Small intestine (tissue), 7 donors: ENCODE measurements at regions not wholly inside any gene's neighbourhood (a gene's known extent, or its start where the extent isn't known, plus 50 kb on each side); places are given as distances from the start of the nearest gene placed in this dataset.

ENCODE experiments used
- DNase-seq, 2 donors: peaks; one replicate each; pipeline versions ENCODE4 v3.0.0 to v3.0.0-alpha.2; 2013
- FAIRE-seq: peaks from 2 replicates; lab custom pipeline; 2012; peaks lifted over from hg19 to GRCh38; lab: Jason Lieb, UNC
- H3K27ac ChIP-seq, 3 donors: one replicate each; pipeline ENCODE4 v1.5.1; 2013; ENCODE audit warnings: low read length in 2 of 3, mild to moderate bottlenecking in 2 of 3, control low read depth in 1 of 3, inconsistent platforms in 1 of 3, low read depth in 1 of 3, moderate library complexity in 1 of 3
- H3K27me3 ChIP-seq, 3 donors: one replicate each; pipeline ENCODE4 v1.6.1; 2013; ENCODE audit warnings: low read length in 3 of 3, inconsistent platforms in 1 of 3; ENCODE audit not compliant: control insufficient read depth in 3 of 3, insufficient read depth in 3 of 3
- H3K36me3 ChIP-seq, 3 donors: one replicate each; pipeline ENCODE4 v1.6.1; 2013; ENCODE audit warnings: low read length in 3 of 3, inconsistent platforms in 1 of 3, low read depth in 1 of 3, mild to moderate bottlenecking in 1 of 3, moderate library complexity in 1 of 3; ENCODE audit not compliant: control insufficient read depth in 3 of 3, insufficient read depth in 2 of 3
- H3K4me1 ChIP-seq, 3 donors: one replicate each; pipeline ENCODE4 v1.6.1; 2013; ENCODE audit warnings: low read length in 2 of 3, inconsistent platforms in 1 of 3, low read depth in 1 of 3, mild to moderate bottlenecking in 1 of 3, moderate library complexity in 1 of 3; ENCODE audit not compliant: control insufficient read depth in 3 of 3, insufficient read depth in 2 of 3
- H3K4me3 ChIP-seq, 3 donors: one replicate each; pipeline ENCODE4 v1.5.1; 2013; ENCODE audit warnings: low read length in 3 of 3, control low read depth in 1 of 3, inconsistent platforms in 1 of 3, low read depth in 1 of 3, mild to moderate bottlenecking in 1 of 3, moderate library complexity in 1 of 3
- H3K9me3 ChIP-seq, 2 donors: one replicate each; pipeline ENCODE4 v1.6.1; 2013; ENCODE audit warnings: low read depth in 1 of 2, low read length in 1 of 2; ENCODE audit not compliant: control insufficient read depth in 2 of 2, insufficient read depth in 1 of 2
- WGBS, 3 donors: extraction: QIAGEN DNeasy Blood & Tissue Kit; methylation state at CpG; one replicate each; pipeline ENCODE4 v1.1.7; 2013; 5-methylcytosine and 5-hydroxymethylcytosine counted together
- donor health status: healthy with polysubstance abuse.
- donor health status: control.
- donor health status: control.
- donor health status: Bipolar disorder and iron deficiency.
- donor health status: healthy.

DNA sequence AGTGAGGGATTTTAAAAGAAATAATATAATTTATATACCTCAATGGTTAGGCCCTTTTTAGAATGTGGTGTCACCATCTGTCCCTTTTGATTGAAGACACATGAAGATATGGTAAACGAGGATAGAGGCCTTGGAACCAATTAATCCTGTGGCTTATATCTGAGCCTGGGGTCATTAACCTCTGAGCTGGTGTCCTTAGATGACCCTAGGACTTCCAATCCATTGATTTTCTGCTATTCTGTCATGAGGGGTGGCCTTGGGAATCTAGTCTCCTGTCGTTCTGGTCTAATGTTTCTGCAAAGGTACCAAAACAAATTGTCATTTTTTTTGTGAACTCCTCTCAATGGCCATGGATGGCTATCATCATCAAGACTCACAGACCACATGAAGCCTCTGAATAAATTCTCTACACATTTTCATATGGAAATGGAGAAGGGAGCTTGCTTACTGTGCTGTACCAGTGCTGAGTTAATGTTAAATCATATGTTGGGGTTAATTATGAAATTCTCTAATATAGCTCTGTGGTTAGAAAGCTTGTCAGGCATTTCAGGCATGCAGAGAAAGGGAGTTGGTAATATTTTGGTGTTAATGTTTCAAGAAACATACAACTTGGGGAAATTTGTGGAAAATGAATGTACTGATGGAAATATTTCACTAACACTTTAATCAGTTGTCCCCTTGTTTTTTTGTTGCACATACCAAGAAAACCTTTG, 204.2 kb upstream of the IL15 start:
- DNase-seq (no peak), FAIRE-seq (no peak)
- WGBS, 3 donors, result 14 to 37% (median 15%) methylated on average over 2 of the region's 2 CpGs
- Histone ChIP-seq H3K27ac (no peak overlapping the region), H3K27me3 (no peaks in the 10 kb centered on the region), H3K4me3 (no peak overlapping the region), H3K4me1 (no peaks in the 10 kb centered on the region), H3K9me3 (no peaks in the 10 kb centered on the region), H3K36me3 (no peaks in the 10 kb centered on the region)

DNA sequence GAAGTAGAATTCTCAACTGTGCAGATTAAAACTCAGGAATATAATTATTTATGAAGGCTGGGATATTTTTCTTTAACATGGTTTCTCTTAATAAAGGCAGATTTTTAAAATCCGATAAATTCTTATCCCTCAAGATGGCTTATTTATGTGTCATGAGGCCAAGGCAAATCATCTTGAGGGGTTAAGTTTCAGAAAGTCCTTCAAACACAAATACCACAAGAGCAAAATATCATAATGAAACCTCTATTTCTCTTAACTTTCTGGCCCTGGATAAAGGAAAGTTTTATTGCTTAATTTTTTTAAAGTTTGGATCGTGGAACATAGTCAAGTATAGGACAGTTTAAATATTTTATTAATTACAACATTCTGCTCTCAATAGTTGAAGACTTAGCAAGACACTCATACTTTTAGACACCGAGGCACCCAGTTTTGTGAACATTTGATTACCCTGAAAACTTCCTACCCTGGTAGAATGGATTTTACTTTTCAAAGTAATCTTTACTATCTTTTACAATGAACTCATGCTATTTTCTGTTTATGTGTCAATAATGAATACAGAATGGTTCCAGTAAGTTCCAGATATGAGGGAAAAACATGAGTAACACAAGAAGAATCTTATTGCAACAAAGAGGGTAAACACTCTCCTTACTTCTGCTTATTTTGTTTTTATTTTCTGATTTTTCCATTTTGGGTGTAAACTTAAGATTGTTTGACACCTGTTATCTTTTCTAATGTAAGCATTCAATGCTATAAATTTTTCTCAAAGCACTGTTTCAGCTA, 200.7 kb upstream of the IL15 start:
- H3K27me3 ChIP-seq, result no peaks in the 10 kb centered on the region
- no peaks in the 10 kb centered on the region for H3K36me3 ChIP-seq
- H3K4me3 ChIP-seq, result no peak overlapping the region
- H3K27ac ChIP-seq, result no peak overlapping the region
- H3K4me1 ChIP-seq, result no peaks in the 10 kb centered on the region
- H3K9me3 ChIP-seq, result no peaks in the 10 kb centered on the region
- no peak for DNase-seq
- 67 to 77% (median 75%) methylated on average over 3 of the region's 3 CpGs for WGBS, 3 donors
- FAIRE-seq, result no peak

DNA sequence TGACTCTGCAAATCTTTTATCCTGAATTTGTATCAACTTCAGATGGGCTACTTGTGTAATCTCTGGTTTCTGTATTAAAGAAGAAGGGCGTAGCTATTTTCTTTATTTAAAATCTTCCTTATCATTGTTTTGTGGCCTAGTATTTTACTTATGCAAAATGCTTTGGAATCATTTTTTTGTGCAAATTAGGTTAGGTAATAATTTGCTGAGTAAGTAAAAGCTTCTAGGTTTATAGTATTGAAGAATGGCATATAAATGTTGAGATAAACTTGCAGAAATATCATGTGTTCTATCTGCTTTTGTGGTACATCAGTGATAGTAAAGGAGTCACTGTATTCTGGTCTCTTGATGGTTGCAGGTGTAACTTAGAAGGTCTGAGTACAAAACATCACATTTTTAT, 197.2 kb upstream of the IL15 start:
- no peaks in the 10 kb centered on the region for H3K27me3 ChIP-seq
- 85 to 91% (median 88%) methylated on average over 1 of the region's 1 CpG for WGBS, 3 donors
- H3K4me3 ChIP-seq, result no peak overlapping the region
- no peak for FAIRE-seq
- no peaks in the 10 kb centered on the region for H3K36me3 ChIP-seq
- H3K4me1 ChIP-seq, result no peaks in the 10 kb centered on the region
- no peaks in the 10 kb centered on the region for H3K9me3 ChIP-seq
- DNase-seq, result no peak
- H3K27ac ChIP-seq, result no peak overlapping the region

DNA sequence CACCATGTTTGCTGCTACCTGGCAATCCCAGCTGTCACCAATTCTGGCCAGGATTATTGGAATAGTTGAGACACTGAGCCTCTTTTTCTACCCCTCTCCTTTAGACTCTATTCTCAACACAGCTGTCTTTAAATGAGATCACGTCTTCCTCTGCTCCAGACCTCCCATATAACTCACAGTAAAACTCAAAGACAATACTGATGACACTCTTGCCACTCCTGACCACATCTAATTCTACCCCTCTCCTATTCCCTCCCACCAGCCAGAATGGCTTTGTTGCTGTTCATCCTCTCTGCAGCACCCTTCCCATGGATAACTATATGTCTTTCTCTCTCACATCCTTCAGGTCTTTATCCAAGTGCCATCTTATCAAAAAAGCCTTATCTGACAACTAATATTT, 188.6 kb upstream of the IL15 start:
- no peaks in the 10 kb centered on the region for H3K4me1 ChIP-seq
- H3K4me3 ChIP-seq, result no peak overlapping the region
- DNase-seq, result no peak
- no peak overlapping the region for H3K27ac ChIP-seq
- H3K9me3 ChIP-seq, result no peaks in the 10 kb centered on the region
- no peaks in the 10 kb centered on the region for H3K36me3 ChIP-seq
- 53 to 63% (median 62%) methylated on average over 1 of the region's 1 CpG for WGBS, 3 donors
- no peaks in the 10 kb centered on the region for H3K27me3 ChIP-seq
- FAIRE-seq, result no peak

DNA sequence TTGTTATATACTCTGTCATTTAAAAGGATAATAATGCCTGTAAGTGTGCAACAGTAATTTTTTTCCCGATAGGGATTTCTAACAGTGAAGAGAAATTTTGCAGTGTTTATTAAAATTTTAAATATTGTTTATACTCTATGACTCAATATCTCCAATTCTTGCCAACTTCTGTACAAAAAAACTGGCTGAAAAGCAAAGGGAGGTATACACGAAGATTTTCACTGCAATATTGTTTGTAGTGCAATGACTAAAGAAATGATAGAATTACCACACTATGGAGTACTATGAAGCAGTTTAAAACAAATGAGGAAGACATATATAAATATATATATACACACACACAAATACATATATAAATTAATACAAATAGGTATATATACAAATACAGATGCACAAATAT, 187.9 kb upstream of the IL15 start:
- no peaks in the 10 kb centered on the region for H3K27me3 ChIP-seq
- no peaks in the 10 kb centered on the region for H3K36me3 ChIP-seq
- no peak overlapping the region for H3K4me3 ChIP-seq
- WGBS, 3 donors, result 62 to 67% (median 64%) methylated on average over 2 of the region's 2 CpGs
- H3K4me1 ChIP-seq, result no peaks in the 10 kb centered on the region
- FAIRE-seq (no peak), DNase-seq (no peak)
- H3K27ac ChIP-seq, result no peak overlapping the region
- H3K9me3 ChIP-seq, result no peaks in the 10 kb centered on the region

DNA sequence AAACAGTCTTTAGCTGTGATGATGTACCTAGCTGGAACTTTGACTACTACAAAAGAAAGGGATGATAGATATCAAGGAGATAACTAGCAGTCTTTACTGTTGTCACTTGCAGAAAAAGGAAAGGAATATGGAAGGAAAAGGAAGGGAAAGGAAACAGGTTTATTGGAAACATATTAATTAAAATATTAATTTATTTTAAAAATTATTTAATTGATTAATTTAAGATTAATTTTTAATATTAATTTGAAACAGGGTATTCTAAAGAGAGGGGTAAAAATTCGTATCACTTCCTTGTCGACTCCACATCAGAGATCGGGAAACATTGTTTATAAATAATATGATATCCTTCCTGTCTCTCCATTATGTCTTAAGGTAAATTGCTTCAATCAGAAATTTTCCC, 186.5 kb upstream of the IL15 start:
- Histone ChIP-seq H3K9me3 (no peaks in the 10 kb centered on the region), H3K4me1 (no peaks in the 10 kb centered on the region), H3K36me3 (no peaks in the 10 kb centered on the region), H3K27me3 (no peaks in the 10 kb centered on the region), H3K4me3 (no peak overlapping the region), H3K27ac (no peak overlapping the region)
- DNase-seq (no peak), FAIRE-seq (no peak)
- 81 to 85% (median 81%) methylated on average over 3 of the region's 3 CpGs for WGBS, 3 donors

DNA sequence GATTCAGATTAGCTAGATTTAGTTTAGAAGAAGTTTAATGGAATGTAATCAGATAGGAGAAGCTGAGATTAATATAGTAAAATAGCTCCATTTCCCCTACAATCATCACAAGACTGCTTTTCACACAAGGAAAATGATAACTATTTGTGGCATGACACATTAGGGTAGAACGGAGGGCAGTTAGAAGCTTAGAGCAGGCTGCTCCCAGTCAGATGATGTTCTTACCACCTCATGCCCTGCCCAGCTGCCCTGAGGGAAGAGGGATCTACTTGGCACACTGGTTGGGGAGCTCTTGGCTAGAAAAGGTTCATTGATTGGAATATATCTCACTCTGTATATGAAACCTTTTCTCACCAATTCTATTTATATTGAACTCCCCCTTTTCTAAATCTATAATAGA, 180.7 kb upstream of the IL15 start:
- no peak overlapping the region for H3K27ac ChIP-seq
- FAIRE-seq (no peak), DNase-seq (no peak)
- WGBS, 3 donors, result 63 to 72% (median 72%) methylated on average over 1 of the region's 1 CpG
- H3K27me3 ChIP-seq, result no peaks in the 10 kb centered on the region
- no peaks in the 10 kb centered on the region for H3K4me1 ChIP-seq
- H3K4me3 ChIP-seq, result no peak overlapping the region
- no peaks in the 10 kb centered on the region for H3K9me3 ChIP-seq
- H3K36me3 ChIP-seq, result no peaks in the 10 kb centered on the region

DNA sequence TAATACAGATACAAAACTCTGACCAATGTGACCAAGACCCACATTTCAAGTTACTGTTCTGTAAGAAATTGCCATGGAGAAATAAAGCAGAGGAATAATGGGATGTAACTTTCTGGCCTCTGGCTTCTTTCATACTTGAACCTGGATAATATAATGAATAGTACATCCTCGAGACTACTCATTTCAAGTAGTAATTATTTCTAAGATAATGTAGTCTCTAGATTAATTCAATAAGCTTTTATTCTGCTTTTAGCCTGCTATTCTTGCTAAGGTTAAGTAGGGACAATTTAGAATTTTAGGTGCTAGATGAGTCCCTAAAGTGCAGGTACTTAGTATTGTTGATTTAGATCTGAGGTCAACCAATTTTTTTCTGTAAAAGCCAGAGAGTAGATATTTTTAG, 178.7 kb upstream of the IL15 start:
- H3K9me3 ChIP-seq, result no peaks in the 10 kb centered on the region
- no peak overlapping the region for H3K4me3 ChIP-seq
- H3K36me3 ChIP-seq, result no peaks in the 10 kb centered on the region
- DNase-seq, result no peak
- H3K27ac ChIP-seq, result no peak overlapping the region
- no peak for FAIRE-seq
- no peaks in the 10 kb centered on the region for H3K4me1 ChIP-seq
- no peaks in the 10 kb centered on the region for H3K27me3 ChIP-seq
- WGBS, 3 donors, result 66 to 84% (median 74%) methylated on average over 1 of the region's 1 CpG
